ENCODE measurements at regions not wholly inside any gene's neighbourhood (a gene's known extent, or its start where the extent isn't known, plus 50 kb on each side); places are given as distances from the start of the nearest gene placed in this dataset.

DNA sequence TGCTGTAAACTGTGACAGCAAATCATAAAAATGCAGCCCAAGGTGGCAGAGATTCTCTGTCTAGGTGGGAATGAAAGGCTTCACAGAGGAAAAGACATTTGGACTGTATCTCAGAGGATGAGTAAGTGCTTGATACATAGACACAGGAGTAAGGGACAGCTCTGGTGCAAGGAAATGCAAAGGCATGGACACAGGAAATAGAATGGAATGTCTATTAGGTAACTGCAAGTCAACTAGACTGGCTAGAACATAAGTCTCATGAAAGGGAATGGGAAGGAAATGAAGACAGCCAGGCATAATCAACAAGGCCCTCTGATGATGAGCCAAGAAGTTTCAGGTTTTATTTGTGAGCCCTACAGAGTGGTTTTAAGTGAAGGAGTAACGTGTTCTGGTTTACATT lies 321.7 kb downstream of the SUCLA2 start:
- DNase-seq (ENCODE audit: low read depth): peak; percentile 61
- Histone ChIP-seq H3K79me2 (ENCODE audit: insufficient read depth, low read length) (no peaks in the 10 kb centered on the region), H3K9me3 (ENCODE audit: insufficient read depth, low read depth, low read length) (no peaks in the 10 kb centered on the region), H3K36me3 (ENCODE audit: insufficient read depth, low read length) (no peaks in the 10 kb centered on the region), H3K27ac (ENCODE audit: low read depth, low read length) (peak overlapping the region; percentile 59), H3K4me3 (ENCODE audit: insufficient read depth, low read depth, low read length) (no peak overlapping the region), H3K27me3 (ENCODE audit: insufficient read depth, low read length) (no peaks in the 10 kb centered on the region), H4K20me1 (ENCODE audit: insufficient read depth, low read length) (no peaks in the 10 kb centered on the region), H3K9ac (ENCODE audit: low read length) (no peak overlapping the region), H3K4me1 (ENCODE audit: insufficient read depth, low read length) (peaks cover 40% of the 10 kb centered on the region), H2AFZ (ENCODE audit: low read depth, low read length) (no peak overlapping the region), H3K4me2 (ENCODE audit: low read length) (peak overlapping the region; percentile 24)
- FAIRE-seq: peak; percentile 95
- Mint-ChIP-seq H3K27me3 (ENCODE audit: low read depth, unreplicated experiment) (peaks cover 3% of the 10 kb centered on the region), H3K9me3 (ENCODE audit: unreplicated experiment) (no peaks in the 10 kb centered on the region), H3K4me1 (ENCODE audit: low read depth, unreplicated experiment) (peaks cover 33% of the 10 kb centered on the region), H3K27ac (ENCODE audit: unreplicated experiment) (peak overlapping the region; percentile 2), H3K4me3 (ENCODE audit: unreplicated experiment) (no peak overlapping the region), H3K36me3 (ENCODE audit: low read depth, unreplicated experiment) (no peaks in the 10 kb centered on the region)
- TF ChIP-seq EZH2 (IDR thresholded peaks at IDR 0.05; ENCODE audit: insufficient read depth, low read length): no peak
- TF ChIP-seq, protein P1, sequence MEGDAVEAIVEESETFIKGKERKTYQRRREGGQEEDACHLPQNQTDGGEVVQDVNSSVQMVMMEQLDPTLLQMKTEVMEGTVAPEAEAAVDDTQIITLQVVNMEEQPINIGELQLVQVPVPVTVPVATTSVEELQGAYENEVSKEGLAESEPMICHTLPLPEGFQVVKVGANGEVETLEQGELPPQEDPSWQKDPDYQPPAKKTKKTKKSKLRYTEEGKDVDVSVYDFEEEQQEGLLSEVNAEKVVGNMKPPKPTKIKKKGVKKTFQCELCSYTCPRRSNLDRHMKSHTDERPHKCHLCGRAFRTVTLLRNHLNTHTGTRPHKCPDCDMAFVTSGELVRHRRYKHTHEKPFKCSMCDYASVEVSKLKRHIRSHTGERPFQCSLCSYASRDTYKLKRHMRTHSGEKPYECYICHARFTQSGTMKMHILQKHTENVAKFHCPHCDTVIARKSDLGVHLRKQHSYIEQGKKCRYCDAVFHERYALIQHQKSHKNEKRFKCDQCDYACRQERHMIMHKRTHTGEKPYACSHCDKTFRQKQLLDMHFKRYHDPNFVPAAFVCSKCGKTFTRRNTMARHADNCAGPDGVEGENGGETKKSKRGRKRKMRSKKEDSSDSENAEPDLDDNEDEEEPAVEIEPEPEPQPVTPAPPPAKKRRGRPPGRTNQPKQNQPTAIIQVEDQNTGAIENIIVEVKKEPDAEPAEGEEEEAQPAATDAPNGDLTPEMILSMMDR (IDR thresholded peaks at IDR 0.05; ENCODE audit: insufficient read depth, low read depth, low read length): no peak

DNA sequence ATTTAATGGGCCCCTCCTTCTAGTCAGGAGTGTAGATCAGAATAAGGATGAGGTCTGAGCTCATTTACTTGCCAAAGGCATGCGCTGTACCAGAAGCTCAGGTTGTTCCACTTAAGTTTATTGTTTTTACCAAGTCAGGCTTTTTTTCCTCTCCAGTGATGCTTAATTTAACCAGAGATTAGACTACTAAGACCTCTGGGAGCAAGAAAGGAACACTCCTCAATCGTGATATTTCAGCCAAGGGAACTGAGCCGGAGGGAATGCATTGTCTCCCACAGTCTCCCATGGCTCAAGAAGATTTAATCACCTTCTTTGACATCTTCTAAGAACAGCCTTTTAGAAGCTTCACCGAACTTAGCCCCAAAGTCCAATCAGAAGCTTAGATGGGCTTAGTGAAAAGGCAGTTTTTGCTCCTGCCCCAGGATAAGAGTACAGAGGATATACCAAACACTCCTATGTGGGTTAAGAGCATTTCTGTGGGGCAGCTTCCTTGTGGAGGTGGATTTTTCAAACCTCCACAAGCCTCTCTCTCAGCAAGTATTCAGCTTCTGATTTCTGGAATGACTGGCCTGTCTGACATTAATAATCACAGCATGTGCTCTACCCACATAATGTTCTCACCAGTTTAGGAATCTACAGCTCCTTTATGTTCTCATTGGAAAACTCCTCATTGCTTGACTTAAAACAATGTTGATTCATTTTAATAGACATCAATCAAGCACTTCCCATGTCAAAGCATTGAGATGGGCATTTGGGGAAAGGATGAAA lies 322.7 kb downstream of the SUCLA2 start:
- no peaks in the 10 kb centered on the region for H3K9me3 ChIP-seq (ENCODE audit: insufficient read depth, low read depth, low read length)

More for the DNA sequence above, 322.7 kb downstream of the SUCLA2 start:
- peak overlapping the region; percentile 35 for H3K27ac Mint-ChIP-seq (ENCODE audit: unreplicated experiment)
- Histone ChIP-seq H3K4me3 (ENCODE audit: insufficient read depth, low read depth, low read length) (no peak overlapping the region), H4K20me1 (ENCODE audit: insufficient read depth, low read length) (no peaks in the 10 kb centered on the region), H3K36me3 (ENCODE audit: insufficient read depth, low read length) (no peaks in the 10 kb centered on the region), H3K79me2 (ENCODE audit: insufficient read depth, low read length) (no peaks in the 10 kb centered on the region), H3K4me1 (ENCODE audit: insufficient read depth, low read length) (peaks cover 43% of the 10 kb centered on the region), H3K27ac (ENCODE audit: low read depth, low read length) (peak overlapping the region; percentile 59), H3K4me2 (ENCODE audit: low read length) (peak overlapping the region; percentile 24), H3K9ac (ENCODE audit: low read length) (peak overlapping the region; percentile 13), H2AFZ (ENCODE audit: low read depth, low read length) (no peak overlapping the region), H3K27me3 (ENCODE audit: insufficient read depth, low read length) (no peaks in the 10 kb centered on the region)
- H3K4me3 Mint-ChIP-seq (ENCODE audit: unreplicated experiment): no peak overlapping the region
- H3K36me3 Mint-ChIP-seq (ENCODE audit: low read depth, unreplicated experiment): no peaks in the 10 kb centered on the region
- DNase-seq (ENCODE audit: low read depth) (peak; percentile 61), FAIRE-seq (peak; percentile 37)
- peaks cover 3% of the 10 kb centered on the region for H3K27me3 Mint-ChIP-seq (ENCODE audit: low read depth, unreplicated experiment)
- H3K4me1 Mint-ChIP-seq (ENCODE audit: low read depth, unreplicated experiment): peaks cover 33% of the 10 kb centered on the region
- no peaks in the 10 kb centered on the region for H3K9me3 Mint-ChIP-seq (ENCODE audit: unreplicated experiment)
- no peak for TF ChIP-seq EZH2 (IDR thresholded peaks at IDR 0.05; ENCODE audit: insufficient read depth, low read length)
- TF ChIP-seq, protein P1 (IDR thresholded peaks at IDR 0.05; ENCODE audit: insufficient read depth, low read depth, low read length): no peak

Measured in astrocyte (in vitro differentiated cells and primary cell).